ENCODE measurements at regions not wholly inside any gene's neighbourhood (a gene's known extent, or its start where the extent isn't known, plus 50 kb on each side); places are given as distances from the start of the nearest gene placed in this dataset.

- H3K27ac ChIP-seq (ENCODE audit: low read length), result no peak overlapping the region
- no peaks in the 10 kb centered on the region for H3K4me1 ChIP-seq (ENCODE audit: control insufficient read depth, low read depth, low read length)
- no peaks in the 10 kb centered on the region for H3K9me3 ChIP-seq (ENCODE audit: control insufficient read depth, low read depth, low read length)
- H3K27me3 ChIP-seq (ENCODE audit: control insufficient read depth, insufficient read depth, low read length), result no peaks in the 10 kb centered on the region
- H3K4me3 ChIP-seq (ENCODE audit: low read length), result no peak overlapping the region
- H3K36me3 ChIP-seq (ENCODE audit: control insufficient read depth, low read depth, low read length), result no peaks in the 10 kb centered on the region
- H3K9ac ChIP-seq (ENCODE audit: low read length), result no peak overlapping the region
Observed at GRCh38 chr2:45203400-45203799, 194.1 kb upstream of the SIX2 start.

GRCh38 chr2:45199973-45200372 lies 190.7 kb upstream of the SIX2 start:
- Histone ChIP-seq H3K36me3 (ENCODE audit: control insufficient read depth, low read depth, low read length) (no peaks in the 10 kb centered on the region), H3K9me3 (ENCODE audit: control insufficient read depth, low read depth, low read length) (no peaks in the 10 kb centered on the region), H3K27me3 (ENCODE audit: control insufficient read depth, insufficient read depth, low read length) (no peaks in the 10 kb centered on the region), H3K4me3 (ENCODE audit: low read length) (no peak overlapping the region), H3K9ac (ENCODE audit: low read length) (no peak overlapping the region), H3K4me1 (ENCODE audit: control insufficient read depth, low read depth, low read length) (no peaks in the 10 kb centered on the region), H3K27ac (ENCODE audit: low read length) (no peak overlapping the region)

DNA sequence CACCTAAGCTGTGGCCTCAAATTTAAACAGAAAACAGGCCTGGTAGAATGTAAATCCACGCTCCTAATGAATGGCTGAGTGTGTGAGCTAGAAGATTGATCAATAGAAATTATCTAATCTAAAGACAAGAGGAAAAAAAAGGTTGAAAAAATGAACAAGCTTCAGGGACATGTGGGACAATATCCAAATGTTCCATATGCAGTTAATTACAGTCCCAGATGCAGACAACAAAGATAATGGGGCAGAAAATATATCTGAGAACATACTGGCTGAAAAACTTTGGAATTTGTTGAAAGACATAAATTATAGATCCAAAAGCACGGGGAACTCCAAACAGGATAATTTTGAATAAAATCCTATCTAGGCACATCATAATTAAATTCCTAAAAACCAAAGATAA lies 186.7 kb upstream of the SIX2 start:
- Histone ChIP-seq H3K9ac (ENCODE audit: low read length) (no peak overlapping the region), H3K9me3 (ENCODE audit: control insufficient read depth, low read depth, low read length) (no peaks in the 10 kb centered on the region), H3K4me1 (ENCODE audit: control insufficient read depth, low read depth, low read length) (peaks cover 11% of the 10 kb centered on the region), H3K27ac (ENCODE audit: low read length) (no peak overlapping the region), H3K4me3 (ENCODE audit: low read length) (no peak overlapping the region), H3K36me3 (ENCODE audit: control insufficient read depth, low read depth, low read length) (no peaks in the 10 kb centered on the region), H3K27me3 (ENCODE audit: control insufficient read depth, insufficient read depth, low read length) (no peaks in the 10 kb centered on the region)

- Histone ChIP-seq H3K9me3 (ENCODE audit: control insufficient read depth, low read depth, low read length) (no peaks in the 10 kb centered on the region), H3K9ac (ENCODE audit: low read length) (no peak overlapping the region), H3K4me1 (ENCODE audit: control insufficient read depth, low read depth, low read length) (peaks cover 11% of the 10 kb centered on the region), H3K27me3 (ENCODE audit: control insufficient read depth, insufficient read depth, low read length) (no peaks in the 10 kb centered on the region), H3K4me3 (ENCODE audit: low read length) (no peak overlapping the region), H3K27ac (ENCODE audit: low read length) (no peak overlapping the region), H3K36me3 (ENCODE audit: control insufficient read depth, low read depth, low read length) (no peaks in the 10 kb centered on the region)
Observed at GRCh38 chr2:45194596-45194995, 185.3 kb upstream of the SIX2 start.

- Histone ChIP-seq H3K4me1 (ENCODE audit: control insufficient read depth, low read depth, low read length) (peaks cover 11% of the 10 kb centered on the region), H3K27me3 (ENCODE audit: control insufficient read depth, insufficient read depth, low read length) (no peaks in the 10 kb centered on the region), H3K27ac (ENCODE audit: low read length) (no peak overlapping the region), H3K9me3 (ENCODE audit: control insufficient read depth, low read depth, low read length) (no peaks in the 10 kb centered on the region), H3K4me3 (ENCODE audit: low read length) (no peak overlapping the region), H3K36me3 (ENCODE audit: control insufficient read depth, low read depth, low read length) (no peaks in the 10 kb centered on the region), H3K9ac (ENCODE audit: low read length) (no peak overlapping the region)
Observed at GRCh38 chr2:45193581-45193980, 184.3 kb upstream of the SIX2 start.

GRCh38 chr2:45192991-45193390 lies 183.7 kb upstream of the SIX2 start:
- Histone ChIP-seq H3K9ac (ENCODE audit: low read length) (no peak overlapping the region), H3K4me3 (ENCODE audit: low read length) (no peak overlapping the region), H3K36me3 (ENCODE audit: control insufficient read depth, low read depth, low read length) (no peaks in the 10 kb centered on the region), H3K27ac (ENCODE audit: low read length) (no peak overlapping the region), H3K9me3 (ENCODE audit: control insufficient read depth, low read depth, low read length) (no peaks in the 10 kb centered on the region), H3K4me1 (ENCODE audit: control insufficient read depth, low read depth, low read length) (peaks cover 11% of the 10 kb centered on the region), H3K27me3 (ENCODE audit: control insufficient read depth, insufficient read depth, low read length) (no peaks in the 10 kb centered on the region)

- H3K4me3 ChIP-seq (ENCODE audit: low read length), result no peak overlapping the region
- H3K27me3 ChIP-seq (ENCODE audit: control insufficient read depth, insufficient read depth, low read length), result no peaks in the 10 kb centered on the region
- no peak overlapping the region for H3K27ac ChIP-seq (ENCODE audit: low read length)
- no peaks in the 10 kb centered on the region for H3K9me3 ChIP-seq (ENCODE audit: control insufficient read depth, low read depth, low read length)
- peaks cover 11% of the 10 kb centered on the region for H3K4me1 ChIP-seq (ENCODE audit: control insufficient read depth, low read depth, low read length)
- H3K36me3 ChIP-seq (ENCODE audit: control insufficient read depth, low read depth, low read length), result no peaks in the 10 kb centered on the region
- no peak overlapping the region for H3K9ac ChIP-seq (ENCODE audit: low read length)
Observed at GRCh38 chr2:45192481-45192880, 183.2 kb upstream of the SIX2 start.

DNA sequence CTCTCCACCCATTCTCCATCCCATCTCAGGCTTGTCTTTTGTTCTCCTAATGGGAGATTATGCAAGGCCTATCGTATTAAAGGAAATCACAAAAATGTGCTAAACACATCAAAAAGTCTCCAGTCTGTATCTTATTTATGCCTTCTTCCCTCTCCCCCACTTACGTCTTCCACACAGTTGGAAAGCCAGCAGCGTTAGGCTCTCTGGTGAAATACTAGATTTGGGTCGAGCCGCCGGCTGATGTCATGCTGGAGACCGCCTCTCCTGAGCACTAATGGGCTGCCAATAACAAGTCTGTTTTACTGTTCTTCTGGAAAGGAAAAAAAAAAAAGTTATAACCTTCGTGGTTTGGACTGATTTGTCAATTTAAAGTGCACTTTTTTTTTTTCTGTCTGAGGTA lies 182.7 kb upstream of the SIX2 start:
- no peaks in the 10 kb centered on the region for H3K36me3 ChIP-seq (ENCODE audit: control insufficient read depth, low read depth, low read length)
- H3K9me3 ChIP-seq (ENCODE audit: control insufficient read depth, low read depth, low read length), result no peaks in the 10 kb centered on the region
- H3K27ac ChIP-seq (ENCODE audit: low read length), result no peak overlapping the region
- H3K4me3 ChIP-seq (ENCODE audit: low read length), result no peak overlapping the region
- peaks cover 11% of the 10 kb centered on the region for H3K4me1 ChIP-seq (ENCODE audit: control insufficient read depth, low read depth, low read length)
- H3K27me3 ChIP-seq (ENCODE audit: control insufficient read depth, insufficient read depth, low read length), result no peaks in the 10 kb centered on the region
- no peak overlapping the region for H3K9ac ChIP-seq (ENCODE audit: low read length)

DNA sequence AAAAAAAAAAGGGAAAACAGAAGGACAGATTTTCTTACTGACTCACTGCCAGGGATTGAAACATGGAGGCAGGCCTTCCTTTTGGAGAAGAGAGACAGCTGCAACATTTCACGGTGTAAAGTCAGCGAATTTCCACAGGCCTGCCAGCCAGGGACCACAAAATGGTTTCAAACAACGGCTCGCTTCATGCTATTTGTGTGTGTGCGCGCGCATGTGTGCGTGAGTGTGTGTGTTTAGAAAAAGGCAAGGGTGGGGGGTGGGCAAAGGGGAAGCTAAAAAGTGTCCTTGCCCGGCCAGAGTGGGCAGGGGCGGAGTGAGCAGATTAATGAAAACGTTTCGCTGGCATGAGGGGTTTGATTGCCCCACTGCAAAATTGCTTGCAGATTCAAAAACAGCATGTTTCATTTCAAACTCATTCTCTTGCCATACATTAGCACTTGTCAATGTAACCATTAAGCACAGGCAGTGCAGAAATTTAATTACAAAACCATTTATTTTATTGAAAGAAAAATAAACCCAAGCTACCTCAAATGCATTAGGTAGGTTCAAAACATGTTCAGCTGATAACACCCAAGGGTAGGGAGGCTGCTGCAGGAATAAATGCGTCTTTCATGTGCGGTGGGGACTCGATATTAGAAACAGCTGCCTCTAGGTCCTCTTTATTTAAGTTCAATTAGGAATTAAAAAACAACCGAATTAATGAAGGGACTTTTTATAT lies 182.1 kb upstream of the SIX2 start:
- Histone ChIP-seq H3K9ac (ENCODE audit: low read length) (no peak overlapping the region), H3K9me3 (ENCODE audit: control insufficient read depth, low read depth, low read length) (no peaks in the 10 kb centered on the region), H3K4me3 (ENCODE audit: low read length) (no peak overlapping the region), H3K4me1 (ENCODE audit: control insufficient read depth, low read depth, low read length) (peaks cover 11% of the 10 kb centered on the region), H3K27me3 (ENCODE audit: control insufficient read depth, insufficient read depth, low read length) (no peaks in the 10 kb centered on the region), H3K36me3 (ENCODE audit: control insufficient read depth, low read depth, low read length) (no peaks in the 10 kb centered on the region), H3K27ac (ENCODE audit: low read length) (no peak overlapping the region)

- no peak overlapping the region for H3K27ac ChIP-seq (ENCODE audit: low read length)
- H3K9me3 ChIP-seq (ENCODE audit: control insufficient read depth, low read depth, low read length), result no peaks in the 10 kb centered on the region
- no peaks in the 10 kb centered on the region for H3K36me3 ChIP-seq (ENCODE audit: control insufficient read depth, low read depth, low read length)
- no peaks in the 10 kb centered on the region for H3K27me3 ChIP-seq (ENCODE audit: control insufficient read depth, insufficient read depth, low read length)
- H3K9ac ChIP-seq (ENCODE audit: low read length), result no peak overlapping the region
- H3K4me3 ChIP-seq (ENCODE audit: low read length), result no peak overlapping the region
- H3K4me1 ChIP-seq (ENCODE audit: control insufficient read depth, low read depth, low read length), result peaks cover 11% of the 10 kb centered on the region
Observed at GRCh38 chr2:45190481-45190942, 181.3 kb upstream of the SIX2 start.

DNA sequence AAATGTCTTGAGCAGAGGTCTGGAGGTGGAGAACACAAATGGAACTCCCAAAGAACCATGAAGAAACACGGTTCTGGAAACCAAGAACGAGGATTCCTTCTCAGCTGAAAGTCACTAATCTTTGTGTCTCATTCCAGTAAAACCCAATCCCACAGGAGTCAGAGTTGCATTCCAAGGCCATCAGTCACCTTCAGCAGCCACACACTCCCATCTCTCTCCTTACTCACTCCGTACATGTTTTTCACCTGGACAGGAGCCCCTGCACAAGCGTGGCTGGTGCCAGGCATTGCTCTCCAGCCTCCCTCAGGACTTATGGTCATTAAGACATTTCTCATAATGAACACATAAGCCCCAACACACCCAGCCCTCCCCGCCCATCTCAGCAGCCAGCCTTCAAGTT lies 175.4 kb upstream of the SIX2 start:
- Histone ChIP-seq H3K36me3 (ENCODE audit: control insufficient read depth, low read depth, low read length) (no peaks in the 10 kb centered on the region), H3K27ac (ENCODE audit: low read length) (no peak overlapping the region), H3K9me3 (ENCODE audit: control insufficient read depth, low read depth, low read length) (no peaks in the 10 kb centered on the region), H3K9ac (ENCODE audit: low read length) (no peak overlapping the region), H3K27me3 (ENCODE audit: control insufficient read depth, insufficient read depth, low read length) (no peaks in the 10 kb centered on the region), H3K4me3 (ENCODE audit: low read length) (no peak overlapping the region), H3K4me1 (ENCODE audit: control insufficient read depth, low read depth, low read length) (no peaks in the 10 kb centered on the region)

- Histone ChIP-seq H3K27me3 (ENCODE audit: control insufficient read depth, insufficient read depth, low read length) (no peaks in the 10 kb centered on the region), H3K4me1 (ENCODE audit: control insufficient read depth, low read depth, low read length) (no peaks in the 10 kb centered on the region), H3K4me3 (ENCODE audit: low read length) (no peak overlapping the region), H3K9ac (ENCODE audit: low read length) (no peak overlapping the region), H3K36me3 (ENCODE audit: control insufficient read depth, low read depth, low read length) (no peaks in the 10 kb centered on the region), H3K27ac (ENCODE audit: low read length) (no peak overlapping the region), H3K9me3 (ENCODE audit: control insufficient read depth, low read depth, low read length) (no peaks in the 10 kb centered on the region)
Observed at GRCh38 chr2:45182667-45183295, 173.5 kb upstream of the SIX2 start.
